NCI-H446 (cell line): ENCODE measurements at regions not wholly inside any gene's neighbourhood (a gene's known extent, or its start where the extent isn't known, plus 50 kb on each side); places are given as distances from the start of the nearest gene placed in this dataset.

ENCODE experiments used
- DNase-seq, 2 experiments: peaks; one replicate each; lab custom pipeline; 2025; lab: John Stamatoyannopoulos, UW

GRCh38 chr10:131753336-131753735, 147.5 kb upstream of the PPP2R2D start:
- no peak for DNase-seq

DNA sequence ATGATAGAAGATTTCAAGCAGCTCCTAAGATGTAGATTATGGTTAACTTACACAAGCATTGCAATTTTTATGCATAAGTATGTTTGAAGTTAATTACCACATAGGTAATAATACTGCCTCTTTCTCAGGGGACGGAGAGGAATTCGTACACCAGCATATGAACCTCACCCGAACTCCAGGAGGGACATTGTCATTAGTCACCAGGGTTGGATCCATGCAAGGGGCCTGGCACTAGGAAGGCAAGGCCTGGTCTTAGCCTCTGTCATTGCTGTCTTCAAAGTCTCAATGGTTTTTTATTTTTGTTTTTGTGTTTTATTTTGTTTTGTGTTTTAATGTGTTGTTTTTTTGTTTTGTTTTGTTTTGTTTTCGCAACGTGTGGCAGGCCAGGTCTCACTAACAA, 145.6 kb upstream of the PPP2R2D start:
- DNase-seq, result no peak

DNA sequence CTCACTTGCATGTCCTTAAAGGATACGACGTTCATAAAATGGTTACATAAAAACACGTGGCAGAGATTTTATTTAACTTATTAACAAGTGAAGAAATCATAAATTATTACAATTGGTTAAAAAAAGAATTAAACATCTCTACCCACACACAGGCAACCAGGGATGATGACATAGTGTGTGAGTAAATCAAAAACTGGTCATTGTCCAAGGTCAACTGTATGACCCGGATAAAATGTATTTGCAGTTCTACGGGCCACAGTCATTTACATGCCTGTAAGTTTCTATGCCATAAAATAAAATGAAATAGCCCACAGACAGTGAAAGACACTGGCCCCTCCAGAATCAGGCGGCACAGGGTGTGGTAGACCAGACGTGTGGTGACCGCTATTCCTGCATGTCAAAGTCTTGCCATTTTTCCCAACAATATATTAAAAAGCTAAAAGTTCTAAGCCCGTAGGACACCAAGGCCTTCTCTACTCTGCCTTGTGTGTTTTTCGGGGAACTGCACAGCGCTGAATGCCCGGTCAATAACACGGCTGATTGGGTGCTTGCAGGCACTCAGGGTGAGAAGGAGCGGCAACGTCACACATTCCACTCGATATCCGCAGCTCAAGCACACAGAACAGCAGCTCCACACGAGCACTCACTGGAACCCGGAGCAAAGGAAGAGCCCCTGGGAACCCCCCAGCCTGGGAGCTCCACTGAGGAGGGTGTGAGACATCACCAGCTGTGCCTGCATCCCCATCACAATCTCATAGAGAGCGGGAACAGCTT, 143.3 kb upstream of the PPP2R2D start:
- no peak for DNase-seq

- no peak for DNase-seq
These were observed 142.5 kb upstream of the PPP2R2D start for GRCh38 chr10:131758062-131758938.

GRCh38 chr10:131758939-131759301, 141.9 kb upstream of the PPP2R2D start:
- no peak for DNase-seq

DNA sequence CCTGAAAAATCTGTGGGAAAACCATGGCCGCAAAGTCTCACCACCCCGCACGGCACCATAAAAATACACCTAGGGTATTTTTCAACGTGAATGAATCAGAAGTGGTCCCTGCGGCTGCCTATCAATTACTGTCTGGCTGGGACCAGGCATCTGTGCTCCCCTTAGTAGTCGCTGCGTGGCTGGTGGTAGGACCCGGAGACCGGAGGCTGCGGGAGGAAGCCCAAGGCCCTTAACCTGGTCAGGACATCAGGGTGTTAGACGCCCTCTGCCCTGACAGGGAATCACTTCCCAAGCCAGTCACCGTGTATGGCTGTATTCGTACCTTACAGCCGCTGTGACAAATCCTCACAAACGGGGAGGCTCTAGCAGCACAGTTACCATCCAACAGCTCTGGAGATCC, 141.5 kb upstream of the PPP2R2D start:
- no peak for DNase-seq

DNA sequence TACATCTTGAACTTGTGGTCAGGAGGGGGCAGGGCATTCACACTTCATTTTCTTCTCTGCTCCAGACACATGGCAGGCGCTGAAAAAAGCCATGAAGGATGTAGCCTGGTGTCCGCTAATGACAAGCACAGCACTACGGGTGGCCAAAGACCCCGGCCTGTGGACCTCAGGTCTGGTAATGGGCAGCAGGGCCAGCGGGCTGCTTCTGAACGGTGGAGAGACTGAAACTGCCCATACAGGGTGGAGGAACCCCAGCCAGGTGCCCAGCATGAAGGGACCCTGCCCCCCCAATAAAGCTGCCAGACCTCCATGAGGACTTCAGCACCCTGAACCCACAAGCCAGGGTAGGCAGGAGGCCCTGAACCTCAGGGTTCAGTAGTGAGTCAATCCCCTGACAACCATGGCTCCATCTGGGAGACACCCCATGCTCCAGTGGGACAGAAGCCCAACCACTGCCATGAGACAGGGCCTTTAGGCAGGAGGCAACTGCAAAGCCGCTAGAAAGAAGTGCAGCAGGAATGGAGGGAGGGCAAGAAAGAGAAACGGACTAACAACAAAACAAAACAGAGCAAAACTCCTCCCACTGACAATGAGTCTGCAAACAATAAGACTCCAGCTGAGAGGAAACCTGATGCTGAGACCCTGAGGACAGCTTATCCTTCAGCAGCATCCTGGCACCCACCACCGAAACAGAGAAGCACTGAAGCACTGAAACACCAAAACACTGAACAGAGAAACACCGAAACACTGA, 140.2 kb upstream of the PPP2R2D start:
- DNase-seq, result no peak

DNA sequence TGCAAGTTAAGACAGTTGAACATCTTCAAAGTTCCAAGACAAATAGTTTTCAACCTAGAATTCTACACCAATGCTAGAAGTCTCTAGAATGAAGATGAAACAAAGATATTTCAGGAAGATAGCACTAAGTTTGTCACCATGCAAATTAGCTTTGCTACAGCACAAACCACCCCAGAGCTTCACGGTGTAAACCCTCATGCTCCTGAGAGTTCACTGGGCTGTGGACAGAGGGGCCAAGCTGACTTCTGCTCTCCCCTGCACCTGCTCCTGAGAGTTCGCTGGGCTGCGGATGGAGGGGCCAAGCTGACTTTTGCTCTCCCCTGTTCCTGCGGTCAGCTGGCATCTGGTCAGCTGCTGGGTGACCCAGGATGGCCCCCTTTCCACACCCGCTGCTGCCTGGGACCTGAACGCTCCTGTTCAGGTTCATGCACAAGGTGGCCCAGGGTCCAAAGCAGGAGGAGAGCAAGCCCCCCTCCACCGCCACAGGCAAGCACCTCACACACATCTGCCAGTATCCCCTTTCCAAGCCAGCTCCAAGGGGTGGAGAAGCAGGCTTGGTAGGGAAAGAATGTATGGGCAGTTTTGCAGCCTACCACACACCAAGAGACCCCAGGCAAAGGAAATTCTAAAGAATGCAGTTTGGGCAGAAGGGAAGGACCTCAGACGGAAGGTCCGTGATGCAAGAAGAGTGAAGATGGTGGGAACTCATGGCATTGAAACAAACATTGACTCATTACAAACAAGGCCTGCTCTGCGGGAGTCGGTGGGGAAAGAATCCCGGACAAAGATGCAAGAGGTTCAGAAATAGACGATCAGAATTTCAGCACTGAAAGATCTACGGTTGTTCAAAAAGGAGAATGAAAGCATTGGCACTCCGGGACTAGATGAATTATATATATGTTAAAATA, 137.8 kb upstream of the PPP2R2D start:
- DNase-seq, result no peak

DNA sequence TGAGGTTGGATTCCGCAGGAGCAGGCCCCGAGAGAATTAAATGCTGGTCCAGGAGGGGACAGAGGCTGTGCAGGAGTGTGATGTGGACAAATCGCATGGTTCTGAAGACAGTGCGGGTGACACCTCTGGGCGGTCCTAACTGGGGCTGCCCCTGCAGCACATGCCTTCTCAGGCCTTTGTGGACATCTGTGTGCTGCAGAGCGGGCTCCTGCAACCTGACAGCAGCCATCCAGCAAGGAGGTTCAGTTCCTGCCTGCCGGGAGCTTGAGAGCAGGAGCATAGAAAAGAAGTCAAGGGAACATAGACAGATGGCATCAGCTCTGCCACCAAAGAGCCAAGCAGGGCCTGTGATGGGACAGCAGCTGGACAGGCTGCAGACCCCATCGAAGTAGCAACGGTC, 135.9 kb upstream of the PPP2R2D start:
- no peak for DNase-seq

DNA sequence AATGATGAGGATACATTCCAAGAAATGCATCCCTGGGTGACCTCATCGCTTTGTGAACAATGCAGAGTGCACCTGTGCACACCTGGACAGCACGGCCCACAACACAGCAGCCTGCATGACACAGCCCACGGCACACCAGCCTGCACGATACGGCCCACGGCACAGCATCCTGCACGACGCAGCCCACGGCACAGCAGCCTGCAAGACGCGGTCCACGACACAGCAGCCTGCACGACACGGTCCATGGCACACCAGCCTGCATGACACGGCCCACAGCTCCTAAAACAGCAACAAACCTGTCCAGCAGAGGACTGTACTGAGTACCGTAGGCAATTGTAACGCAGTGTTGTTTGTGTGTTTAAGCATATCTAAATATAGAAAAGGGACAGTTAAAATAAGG, 134.7 kb upstream of the PPP2R2D start:
- no peak for DNase-seq

DNA sequence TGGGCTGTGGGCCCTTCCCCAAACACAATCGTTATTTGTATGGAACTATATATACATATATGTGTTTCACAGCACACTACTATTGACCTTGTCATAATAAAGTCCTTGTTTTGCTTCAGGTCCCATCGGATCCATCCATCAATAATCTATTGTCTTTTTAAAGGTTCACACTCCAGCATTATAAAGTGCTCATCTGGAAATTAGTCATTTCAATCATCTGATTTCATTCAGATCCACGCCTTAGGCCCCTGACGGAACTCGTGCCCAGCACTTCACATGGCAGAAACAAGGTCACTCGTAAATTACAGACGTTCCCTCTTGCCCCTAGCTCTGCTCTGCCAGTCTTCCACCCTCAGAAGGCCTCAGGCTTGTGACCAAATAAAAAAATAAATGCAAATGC, 133.1 kb upstream of the PPP2R2D start:
- no peak for DNase-seq

DNA sequence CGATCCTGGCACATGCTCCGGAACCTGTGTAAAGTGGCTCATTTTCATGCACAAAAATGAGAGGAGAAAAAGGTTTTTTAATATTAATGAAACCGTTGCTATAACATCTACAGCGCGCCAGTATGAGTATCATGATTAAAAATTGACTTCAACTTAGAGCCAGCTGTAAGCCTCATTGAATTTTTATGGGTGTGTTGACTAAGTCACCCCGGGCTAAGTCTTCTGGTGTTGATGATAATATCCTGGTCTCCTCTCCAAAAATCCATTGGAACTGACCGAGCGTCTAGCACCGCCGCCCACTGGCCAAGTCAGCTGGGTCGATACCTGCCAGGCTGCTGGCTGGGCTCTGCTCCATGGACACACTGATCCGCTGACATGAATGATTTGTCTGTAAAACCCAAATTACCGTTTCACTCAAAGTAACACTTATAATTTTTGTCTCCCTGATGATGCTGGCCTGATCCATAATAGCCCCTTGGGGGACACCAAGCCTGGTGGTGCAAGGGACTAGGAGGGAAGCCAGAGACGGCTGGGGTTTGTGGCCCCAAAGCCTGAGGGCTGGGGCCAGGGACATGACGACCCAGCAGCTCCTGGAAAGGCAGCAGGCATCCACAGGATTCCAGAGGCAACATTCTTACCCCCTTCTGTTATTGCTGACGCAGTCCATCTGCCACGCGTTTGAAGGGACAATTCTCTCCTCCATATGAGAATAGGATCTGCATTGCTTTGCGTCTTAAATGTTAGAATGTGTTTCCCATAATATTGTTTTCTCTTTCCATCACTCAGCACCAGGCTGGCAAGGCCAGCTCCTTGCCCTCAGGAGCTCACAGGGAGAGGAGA, 131.0 kb upstream of the PPP2R2D start:
- no peak for DNase-seq

DNA sequence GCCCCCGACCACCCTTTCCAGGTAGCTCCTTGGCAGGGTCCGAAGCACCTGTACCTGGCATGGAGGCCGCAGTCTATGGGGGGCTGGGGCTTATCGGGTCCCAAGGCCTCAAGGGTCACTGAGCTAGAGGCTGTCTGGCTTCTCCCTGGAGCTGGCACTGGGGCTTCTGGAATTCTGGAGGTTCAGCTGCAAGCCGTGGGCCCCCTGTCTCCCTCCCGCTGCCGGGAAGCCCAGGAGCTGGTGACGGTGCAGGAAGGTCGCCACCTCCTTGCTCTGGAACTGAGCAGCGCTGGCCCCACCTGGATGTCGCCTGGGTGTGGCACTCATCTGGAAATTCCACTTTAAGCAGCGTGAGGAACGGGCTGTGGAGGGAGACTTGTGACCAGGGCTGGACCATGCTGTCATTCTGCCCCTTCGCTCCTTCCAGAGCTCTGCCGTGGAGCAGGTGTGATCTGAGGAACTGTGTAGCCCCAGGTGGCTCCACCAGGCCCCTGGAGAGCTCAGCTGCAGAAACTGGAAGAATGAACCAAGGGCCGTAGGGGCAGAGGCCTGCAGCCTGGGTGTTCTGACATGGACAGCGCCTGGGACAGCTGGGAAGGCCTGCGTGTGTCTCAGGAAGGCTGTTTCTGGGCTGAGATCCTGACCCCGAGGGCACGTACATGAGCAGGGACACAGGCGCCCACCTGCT, 129.7 kb upstream of the PPP2R2D start:
- no peak for DNase-seq

DNA sequence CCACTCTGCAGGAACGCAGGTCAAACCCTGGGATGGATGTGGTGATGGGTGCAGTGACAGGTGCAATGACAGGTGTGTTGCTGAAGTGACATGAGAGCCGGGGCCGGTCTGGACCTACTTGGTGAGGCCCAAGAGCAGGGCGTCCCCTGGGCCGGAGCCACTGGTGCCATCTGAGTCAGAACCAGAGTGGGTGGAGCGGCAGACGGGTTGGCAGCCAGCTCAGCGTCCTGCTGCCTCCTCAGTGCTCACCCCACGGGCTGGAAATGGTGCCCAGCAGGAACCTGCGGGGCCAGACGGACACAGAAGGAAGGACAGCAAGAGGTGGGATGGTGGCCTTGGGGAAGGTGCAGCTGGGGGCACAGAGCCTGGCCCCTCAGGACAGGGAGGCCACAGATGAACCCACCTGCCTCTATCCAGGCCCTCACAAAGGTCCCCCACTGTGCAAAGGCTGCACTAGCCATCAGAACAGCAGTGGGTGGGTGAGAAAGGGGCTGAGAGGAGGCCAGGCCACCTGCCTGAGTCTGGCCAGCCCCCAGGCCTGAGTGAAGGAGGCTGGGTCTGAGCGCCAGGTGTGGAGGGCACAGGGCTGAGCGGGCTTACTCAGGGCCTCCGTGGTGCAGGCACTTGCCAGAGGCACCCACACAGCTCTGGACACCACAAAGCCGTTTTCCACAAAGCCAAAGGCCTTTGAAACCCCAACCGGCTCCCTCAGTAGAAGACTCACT, 129.0 kb upstream of the PPP2R2D start:
- DNase-seq, result no peak

DNA sequence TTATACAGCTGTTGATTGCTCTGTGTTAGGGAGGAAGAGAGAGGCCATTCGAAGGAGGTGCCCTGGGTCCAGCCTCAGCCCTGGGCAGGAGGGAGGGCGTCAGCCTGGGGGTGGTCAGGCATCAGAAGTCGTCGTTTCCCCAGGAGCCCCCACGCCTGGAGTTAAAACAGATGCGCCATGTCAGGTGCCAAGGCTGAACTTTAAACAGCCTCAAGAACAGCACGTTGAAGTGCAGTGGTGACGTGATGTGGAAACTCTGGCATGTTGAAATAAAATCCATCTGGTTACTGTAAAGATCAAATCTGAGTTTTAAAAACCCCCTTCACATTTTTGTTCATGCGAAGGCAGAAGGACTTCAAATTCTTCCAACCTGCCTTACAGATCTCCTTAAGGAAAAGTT, 128.4 kb upstream of the PPP2R2D start:
- no peak for DNase-seq

GRCh38 chr10:131773370-131774343, 127.2 kb upstream of the PPP2R2D start:
- no peak for DNase-seq

GRCh38 chr10:131774681-131775085, 126.1 kb upstream of the PPP2R2D start:
- DNase-seq, result no peak

GRCh38 chr10:131775433-131775832, 125.4 kb upstream of the PPP2R2D start:
- DNase-seq, result no peak
